ENCODE measurements at regions not wholly inside any gene's neighbourhood (a gene's known extent, or its start where the extent isn't known, plus 50 kb on each side); places are given as distances from the start of the nearest gene placed in this dataset.

GRCh38 chr3:73926360-73927202 lies 301.8 kb upstream of the PDZRN3 start:
- DNase-seq: no peak

GRCh38 chr3:73925011-73925410 lies 300.3 kb upstream of the PDZRN3 start:
- no peak for DNase-seq

GRCh38 chr3:73924048-73924447 lies 299.3 kb upstream of the PDZRN3 start:
- DNase-seq: no peak

GRCh38 chr3:73917643-73918042 lies 292.9 kb upstream of the PDZRN3 start:
- no peak for DNase-seq

- no peak for DNase-seq
Measured at GRCh38 chr3:73915886-73916285, 291.1 kb upstream of the PDZRN3 start.

- DNase-seq: no peak
Measured at GRCh38 chr3:73908218-73908617, 283.5 kb upstream of the PDZRN3 start.

- no peak for DNase-seq
Measured at GRCh38 chr3:73901686-73902085, 276.9 kb upstream of the PDZRN3 start.

GRCh38 chr3:73894474-73895213 lies 269.9 kb upstream of the PDZRN3 start:
- DNase-seq: no peak

- DNase-seq: no peak
Measured at GRCh38 chr3:73893089-73893488, 268.3 kb upstream of the PDZRN3 start.

- no peak for DNase-seq
Measured at GRCh38 chr3:73885862-73886261, 261.1 kb upstream of the PDZRN3 start.

- no peak for DNase-seq
Measured at GRCh38 chr3:73884361-73884760, 259.6 kb upstream of the PDZRN3 start.

- no peak for DNase-seq
Measured at GRCh38 chr3:73883497-73883896, 258.8 kb upstream of the PDZRN3 start.

GRCh38 chr3:73874606-73875369 lies 250.0 kb upstream of the PDZRN3 start:
- peak; percentile 33 for DNase-seq

GRCh38 chr3:73874161-73874560 lies 249.4 kb upstream of the PDZRN3 start:
- no peak for DNase-seq

- DNase-seq: peak; percentile 37
Measured at GRCh38 chr3:73868688-73869315, 244.1 kb upstream of the PDZRN3 start.

- DNase-seq: no peak
Measured at GRCh38 chr3:73867524-73867923, 242.8 kb upstream of the PDZRN3 start.

- no peak for DNase-seq
Measured at GRCh38 chr3:73866846-73867245, 242.1 kb upstream of the PDZRN3 start.

GRCh38 chr3:73863546-73864079 lies 238.9 kb upstream of the PDZRN3 start:
- DNase-seq: no peak

GRCh38 chr3:73855813-73856212 lies 231.1 kb upstream of the PDZRN3 start:
- DNase-seq: no peak

- DNase-seq: peak; percentile 5
Measured at GRCh38 chr3:73848173-73848906, 223.6 kb upstream of the PDZRN3 start.

GRCh38 chr3:73846951-73847350 lies 222.2 kb upstream of the PDZRN3 start:
- DNase-seq: no peak

GRCh38 chr3:73839032-73839431 lies 214.3 kb upstream of the PDZRN3 start:
- no peak for DNase-seq
